Hepatocyte (in vitro differentiated cells): ENCODE measurements at regions not wholly inside any gene's neighbourhood (a gene's known extent, or its start where the extent isn't known, plus 50 kb on each side); places are given as distances from the start of the nearest gene placed in this dataset.

Experiments used
- DNase-seq: peaks from one replicate; pipeline ENCODE4 v3.0.0-alpha.2; 2016; ENCODE audit warnings: low spot score
- H2AFZ ChIP-seq: fragments of 200-600 bp; sonication (generic); 2 replicates; pipeline ENCODE4 v1.6.0; 2016; ENCODE audit warnings: antibody characterized with exemption, mild to moderate bottlenecking
- H3K27ac ChIP-seq: fragments of 200-600 bp; sonication (generic); 2 replicates; pipeline ENCODE4 v1.5.1; 2016; ENCODE audit warnings: mild to moderate bottlenecking
- H3K27me3 ChIP-seq: fragments of 200-600 bp; sonication (generic); 2 replicates; pipeline ENCODE4 v1.6.1; 2016
- H3K36me3 ChIP-seq: fragments of 200-600 bp; sonication (generic); replicated peaks from 2 replicates; pipeline ENCODE4 v1.5.1; 2016; ENCODE audit warnings: low read depth; ENCODE audit not compliant: insufficient read depth
- H3K4me1 ChIP-seq: fragments of 200-600 bp; sonication (generic); 2 replicates; pipeline ENCODE4 v1.5.1; 2016; ENCODE audit warnings: mild to moderate bottlenecking, moderate library complexity; ENCODE audit not compliant: insufficient read depth
- H3K4me2 ChIP-seq: fragments of 200-600 bp; sonication (generic); 2 replicates; pipeline ENCODE4 v1.6.0; 2016
- H3K4me3 ChIP-seq: fragments of 200-600 bp; sonication (generic); 2 replicates; pipeline ENCODE4 v1.5.1; 2016; ENCODE audit warnings: mild to moderate bottlenecking
- H3K79me2 ChIP-seq: fragments of 200-600 bp; sonication (generic); 2 replicates; pipeline ENCODE4 v1.6.0; 2017; ENCODE audit warnings: mild to moderate bottlenecking
- H3K9me2 ChIP-seq: fragments of 200-600 bp; sonication (generic); replicated peaks from 2 replicates; pipeline ENCODE4 v1.6.0; 2017; ENCODE audit warnings: mild to moderate bottlenecking; ENCODE audit not compliant: insufficient read depth
- H3K9me3 ChIP-seq: fragments of 200-600 bp; sonication (generic); 2 replicates; pipeline ENCODE4 v1.5.1; 2016; ENCODE audit warnings: low read depth, mild to moderate bottlenecking
- H4K20me1 ChIP-seq: fragments of 200-600 bp; sonication (generic); 2 replicates; pipeline ENCODE4 v1.6.0; 2016; ENCODE audit warnings: mild to moderate bottlenecking; ENCODE audit not compliant: insufficient read depth, poor library complexity, severe bottlenecking
- CTCF ChIP-seq: fragments of 200-600 bp; sonication (generic); IDR thresholded peaks from 2 replicates; pipeline ENCODE4 v1.5.1; 2016; ENCODE audit warnings: antibody characterized with exemption, mild to moderate bottlenecking; ENCODE audit not compliant: poor library complexity
- EZH2 ChIP-seq: fragments of 200-600 bp; sonication (generic); IDR thresholded peaks from 2 replicates; pipeline ENCODE4 v1.6.1; 2016; ENCODE audit warnings: antibody characterized with exemption, mild to moderate bottlenecking, borderline replicate concordance
- EZH2phosphoT487 ChIP-seq: fragments of 200-600 bp; sonication (generic); IDR thresholded peaks from one replicate; pipeline ENCODE4 v1.6.1; 2018; ENCODE audit warnings: antibody characterized with exemption, mild to moderate bottlenecking, low read depth, moderate library complexity; ENCODE audit not compliant: unreplicated experiment, severe bottlenecking
- WGBS: methylation state at CpG from one replicate; pipeline ENCODE4 v1.1.6; 2016; ENCODE audit warnings: low lambda C conversion rate; ENCODE audit errors: missing lambda C conversion rate; 5-methylcytosine and 5-hydroxymethylcytosine counted together

- WGBS, result 59% methylated on average over 1 of the region's 1 CpG
Measured at GRCh38 chr2:164066095-164066494, 330.3 kb upstream of the FIGN start.

GRCh38 chr2:164065038-164065437 is 329.2 kb upstream of the FIGN start:
- Histone ChIP-seq H3K4me1 (no peaks in the 10 kb centered on the region), H3K9me2 (no peaks in the 10 kb centered on the region), H3K27me3 (no peaks in the 10 kb centered on the region), H3K4me2 (no peak overlapping the region), H3K27ac (no peak overlapping the region), H2AFZ (no peak overlapping the region), H3K9me3 (no peaks in the 10 kb centered on the region), H3K79me2 (no peaks in the 10 kb centered on the region), H4K20me1 (no peaks in the 10 kb centered on the region), H3K4me3 (no peak overlapping the region), H3K36me3 (no peaks in the 10 kb centered on the region)
- no peak for DNase-seq
- TF ChIP-seq EZH2 (no peak), CTCF (no peak), EZH2phosphoT487 (no peak)
- 44% methylated on average over 2 of the region's 2 CpGs for WGBS

More at GRCh38 chr2:164066095-164066494, 330.3 kb upstream of the FIGN start:
- no peaks in the 10 kb centered on the region for H3K9me2 ChIP-seq
- H4K20me1 ChIP-seq, result no peaks in the 10 kb centered on the region
- no peak overlapping the region for H3K27ac ChIP-seq
- no peaks in the 10 kb centered on the region for H3K36me3 ChIP-seq
- no peak for DNase-seq
- no peak overlapping the region for H3K4me2 ChIP-seq
- no peak overlapping the region for H3K4me3 ChIP-seq
- H3K27me3 ChIP-seq, result no peaks in the 10 kb centered on the region
- no peaks in the 10 kb centered on the region for H3K4me1 ChIP-seq
- TF ChIP-seq CTCF (no peak), EZH2 (no peak), EZH2phosphoT487 (no peak)
- no peak overlapping the region for H2AFZ ChIP-seq
- no peaks in the 10 kb centered on the region for H3K79me2 ChIP-seq
- no peaks in the 10 kb centered on the region for H3K9me3 ChIP-seq

- Histone ChIP-seq H3K9me2 (no peaks in the 10 kb centered on the region), H3K79me2 (no peaks in the 10 kb centered on the region), H3K4me1 (no peaks in the 10 kb centered on the region), H4K20me1 (no peaks in the 10 kb centered on the region), H3K9me3 (no peaks in the 10 kb centered on the region), H3K4me2 (no peak overlapping the region), H3K36me3 (no peaks in the 10 kb centered on the region), H3K27me3 (peaks cover 6% of the 10 kb centered on the region), H3K4me3 (no peak overlapping the region), H2AFZ (no peak overlapping the region), H3K27ac (no peak overlapping the region)
- WGBS, result 39% methylated on average over 2 of the region's 2 CpGs
- DNase-seq, result peak; percentile 58
- TF ChIP-seq EZH2phosphoT487 (no peak), CTCF (peak; percentile 63), EZH2 (no peak)
Measured at GRCh38 chr2:164061129-164061746, 325.4 kb upstream of the FIGN start.
